NB4 (cell line): ENCODE measurements at regions not wholly inside any gene's neighbourhood (a gene's known extent, or its start where the extent isn't known, plus 50 kb on each side); places are given as distances from the start of the nearest gene placed in this dataset.

Experiments
- DNase-seq: peaks from one replicate; pipeline ENCODE4 v3.0.0; 2010; ENCODE audit warnings: low read depth
- H3K4me3 ChIP-seq: one replicate; pipeline ENCODE4 v1.5.1; 2011; ENCODE audit warnings: mild to moderate bottlenecking, low read depth, low read length, moderate library complexity
- MYC ChIP-seq: IDR thresholded peaks from 2 replicates; pipeline ENCODE4 v1.6.1; 2011; ENCODE audit warnings: low read depth, low read length
- POLR2A ChIP-seq: IDR thresholded peaks from 2 replicates; pipeline ENCODE4 v1.6.1; 2011; ENCODE audit warnings: mild to moderate bottlenecking; ENCODE audit not compliant: insufficient read length; ENCODE audit errors: extremely low read depth
- TF ChIP-seq, protein P1 (sequence below): IDR thresholded peaks from one replicate; pipeline ENCODE4 v1.5.1; 2012; ENCODE audit warnings: low read depth, low read length
- TF ChIP-seq, protein P2 (sequence below): IDR thresholded peaks from 2 replicates; pipeline ENCODE4 v1.6.1; 2011; ENCODE audit warnings: low read depth, low read length

DNA sequence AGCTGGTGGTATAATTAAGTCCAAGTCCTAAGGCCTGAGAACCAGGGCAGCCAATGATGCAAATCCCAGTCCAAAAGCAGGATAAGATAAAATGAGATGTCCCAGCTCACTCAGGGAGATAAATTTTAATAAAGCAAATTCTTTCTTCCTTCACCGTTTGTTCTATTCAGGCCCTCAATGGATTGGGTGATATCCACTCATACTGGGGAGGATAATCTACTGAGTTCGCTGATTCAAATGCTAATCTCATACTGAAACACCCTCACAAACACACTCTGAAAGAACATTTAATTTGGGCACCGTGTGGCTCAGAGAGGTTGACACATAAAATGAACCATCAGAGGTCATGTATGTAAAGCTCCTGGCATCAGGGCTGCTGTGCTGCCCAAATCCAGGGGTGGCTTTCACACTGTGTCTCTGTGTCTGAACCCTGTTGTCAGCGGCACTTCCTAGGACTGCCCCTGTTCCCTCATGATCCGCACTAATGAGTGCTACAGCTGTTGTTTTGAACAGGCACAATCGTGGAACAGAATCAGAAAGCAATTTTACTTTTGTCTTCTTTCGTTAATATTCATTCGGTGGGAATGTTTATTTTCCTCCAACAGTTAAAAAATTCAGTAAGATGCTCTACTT, 428.5 kb upstream of the FBXO33 start:
- H3K4me3 ChIP-seq, result no peak overlapping the region

DNA sequence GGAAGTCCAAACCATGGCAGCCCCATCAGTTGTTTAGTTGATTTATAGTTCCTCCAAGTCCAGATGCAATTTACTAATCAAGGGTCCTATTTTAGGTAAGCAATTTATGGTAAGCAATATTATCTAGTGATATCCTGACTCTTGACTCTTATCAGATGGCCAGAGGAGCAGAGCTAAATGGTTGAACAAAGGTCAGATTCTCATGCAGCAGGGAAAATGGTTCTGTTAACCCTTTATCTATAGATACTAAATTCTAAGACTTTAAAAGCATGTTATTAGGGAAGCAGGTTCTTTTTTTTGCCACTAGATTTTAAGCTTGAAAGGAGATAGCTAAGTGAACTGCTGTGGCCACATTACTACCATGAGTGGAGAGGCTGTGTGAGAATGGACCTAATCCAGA, 427.1 kb upstream of the FBXO33 start:
- DNase-seq, result no peak

More for the DNA sequence above, 428.5 kb upstream of the FBXO33 start:
- no peak for DNase-seq
- TF ChIP-seq MYC (no peak), POLR2A (no peak)
- TF ChIP-seq, protein P1, sequence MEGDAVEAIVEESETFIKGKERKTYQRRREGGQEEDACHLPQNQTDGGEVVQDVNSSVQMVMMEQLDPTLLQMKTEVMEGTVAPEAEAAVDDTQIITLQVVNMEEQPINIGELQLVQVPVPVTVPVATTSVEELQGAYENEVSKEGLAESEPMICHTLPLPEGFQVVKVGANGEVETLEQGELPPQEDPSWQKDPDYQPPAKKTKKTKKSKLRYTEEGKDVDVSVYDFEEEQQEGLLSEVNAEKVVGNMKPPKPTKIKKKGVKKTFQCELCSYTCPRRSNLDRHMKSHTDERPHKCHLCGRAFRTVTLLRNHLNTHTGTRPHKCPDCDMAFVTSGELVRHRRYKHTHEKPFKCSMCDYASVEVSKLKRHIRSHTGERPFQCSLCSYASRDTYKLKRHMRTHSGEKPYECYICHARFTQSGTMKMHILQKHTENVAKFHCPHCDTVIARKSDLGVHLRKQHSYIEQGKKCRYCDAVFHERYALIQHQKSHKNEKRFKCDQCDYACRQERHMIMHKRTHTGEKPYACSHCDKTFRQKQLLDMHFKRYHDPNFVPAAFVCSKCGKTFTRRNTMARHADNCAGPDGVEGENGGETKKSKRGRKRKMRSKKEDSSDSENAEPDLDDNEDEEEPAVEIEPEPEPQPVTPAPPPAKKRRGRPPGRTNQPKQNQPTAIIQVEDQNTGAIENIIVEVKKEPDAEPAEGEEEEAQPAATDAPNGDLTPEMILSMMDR, result no peak
- TF ChIP-seq, protein P2, sequence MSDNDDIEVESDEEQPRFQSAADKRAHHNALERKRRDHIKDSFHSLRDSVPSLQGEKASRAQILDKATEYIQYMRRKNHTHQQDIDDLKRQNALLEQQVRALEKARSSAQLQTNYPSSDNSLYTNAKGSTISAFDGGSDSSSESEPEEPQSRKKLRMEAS, result no peak

DNA sequence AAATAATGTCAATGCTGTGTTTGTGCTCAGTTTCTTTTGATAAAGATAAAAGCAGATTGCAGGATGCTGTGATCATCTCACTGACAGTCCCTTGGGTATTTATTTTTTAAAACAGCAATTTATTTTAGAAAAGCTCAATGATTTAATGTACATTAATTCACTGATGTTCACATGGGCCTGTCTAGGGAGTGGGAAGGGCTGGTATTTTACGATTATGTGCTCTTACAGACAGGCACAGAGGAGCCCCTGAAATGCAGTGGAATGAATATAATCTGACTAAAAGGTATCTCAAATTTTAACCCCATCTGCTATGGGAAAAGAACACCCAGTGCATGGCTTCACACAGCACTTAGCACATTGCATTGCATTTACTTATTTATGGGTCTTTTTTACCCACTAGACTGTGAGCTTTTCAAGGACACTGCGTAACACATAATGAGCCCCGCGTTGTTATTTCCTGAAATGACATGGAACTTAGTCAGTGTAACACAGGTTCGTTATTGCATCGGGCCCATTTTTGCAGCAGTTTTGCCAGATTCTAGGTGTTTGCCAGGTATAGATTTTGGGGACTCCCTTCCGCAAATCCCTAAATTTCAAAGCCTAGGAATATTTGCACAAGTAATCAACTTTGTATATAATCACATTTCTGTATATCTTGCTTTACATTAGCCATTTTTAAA, 425.3 kb upstream of the FBXO33 start:
- no peak overlapping the region for H3K4me3 ChIP-seq
- DNase-seq, result no peak
- TF ChIP-seq, protein P1, result no peak
- TF ChIP-seq POLR2A (no peak), MYC (no peak)
- TF ChIP-seq, protein P2, result no peak

More for the DNA sequence above, 427.1 kb upstream of the FBXO33 start:
- H3K4me3 ChIP-seq, result no peak overlapping the region
- no peak for TF ChIP-seq MYC
- TF ChIP-seq, protein P1, result no peak
- no peak for TF ChIP-seq POLR2A
- TF ChIP-seq, protein P2, result no peak

DNA sequence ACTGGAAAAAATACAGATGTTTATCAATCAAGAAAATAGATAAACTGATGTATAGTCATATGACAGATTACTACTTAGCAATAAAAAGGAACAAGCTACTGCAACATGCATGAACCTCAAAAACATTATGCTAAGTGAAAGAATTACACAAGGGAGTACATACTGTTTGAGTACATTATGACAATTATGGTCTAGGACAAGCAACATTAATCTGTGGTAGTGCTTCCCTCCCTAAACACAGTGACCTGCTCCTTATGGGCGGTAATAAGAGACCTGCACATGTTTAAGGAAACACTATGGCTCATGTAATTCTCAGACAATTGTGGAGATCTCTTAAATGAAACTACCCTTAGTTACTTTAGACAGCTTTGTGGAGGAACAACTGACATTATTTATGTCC, 421.2 kb upstream of the FBXO33 start:
- H3K4me3 ChIP-seq, result no peak overlapping the region
- TF ChIP-seq, protein P1, result no peak
- TF ChIP-seq MYC (no peak), POLR2A (no peak)
- TF ChIP-seq, protein P2, result no peak
- no peak for DNase-seq

DNA sequence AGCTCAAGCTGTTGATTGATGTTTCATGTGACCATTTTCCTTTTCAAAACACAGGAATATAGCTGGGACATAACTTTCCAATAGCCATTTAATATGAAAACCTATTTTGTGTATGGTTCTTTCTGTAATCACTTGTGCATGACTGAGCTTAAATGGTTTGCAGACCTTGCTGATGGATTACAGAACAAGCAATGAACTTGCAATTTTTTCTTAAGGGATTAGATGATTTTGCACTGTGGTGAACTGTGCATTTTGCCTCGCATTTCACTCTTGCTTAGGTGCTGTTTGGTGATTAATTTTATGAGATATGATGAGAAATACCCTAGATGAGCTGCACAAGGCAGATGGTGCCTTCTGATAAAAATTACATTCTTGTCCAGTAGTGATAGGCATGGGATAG, 419.0 kb upstream of the FBXO33 start:
- no peak for TF ChIP-seq POLR2A
- H3K4me3 ChIP-seq, result no peak overlapping the region
- DNase-seq, result no peak

DNA sequence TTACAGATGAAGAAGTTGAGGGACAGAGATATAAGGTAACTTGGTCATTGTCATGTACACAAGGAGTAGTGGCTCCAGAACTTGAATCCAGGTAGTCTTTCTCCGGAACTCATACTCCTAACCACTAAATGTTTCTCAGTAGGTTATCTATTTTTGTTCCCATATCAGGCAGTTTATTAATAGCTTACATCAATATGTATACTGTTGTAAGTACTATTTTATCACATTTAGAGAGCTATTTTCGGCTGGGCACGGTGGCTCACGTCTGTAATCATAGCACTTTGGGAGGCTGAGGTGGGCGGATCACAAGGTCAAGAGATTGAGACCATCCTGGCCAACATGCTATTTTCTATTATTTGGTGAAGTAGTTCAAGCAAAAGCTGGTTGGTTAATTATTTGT, 415.6 kb upstream of the FBXO33 start:
- TF ChIP-seq POLR2A (no peak), MYC (no peak)
- TF ChIP-seq, protein P1, result no peak
- TF ChIP-seq, protein P2, result no peak
- no peak for DNase-seq
- no peak overlapping the region for H3K4me3 ChIP-seq
